NB4 (cell line): ENCODE measurements at regions not wholly inside any gene's neighbourhood (a gene's known extent, or its start where the extent isn't known, plus 50 kb on each side); places are given as distances from the start of the nearest gene placed in this dataset.

ENCODE experiments used
- CTCF ChIP-seq: IDR thresholded peaks from one replicate; pipeline ENCODE4 v1.5.1; 2012; ENCODE audit warnings: low read depth, low read length
- POLR2A ChIP-seq: IDR thresholded peaks from 2 replicates; pipeline ENCODE4 v1.6.1; 2011; ENCODE audit warnings: mild to moderate bottlenecking; ENCODE audit not compliant: insufficient read length; ENCODE audit errors: extremely low read depth

- TF ChIP-seq POLR2A (no peak), CTCF (no peak)
Observed at GRCh38 chr10:59108886-59109288, 67.6 kb upstream of the PHYHIPL start.
